ENCODE measurements at regions not wholly inside any gene's neighbourhood (a gene's known extent, or its start where the extent isn't known, plus 50 kb on each side); places are given as distances from the start of the nearest gene placed in this dataset.

DNA sequence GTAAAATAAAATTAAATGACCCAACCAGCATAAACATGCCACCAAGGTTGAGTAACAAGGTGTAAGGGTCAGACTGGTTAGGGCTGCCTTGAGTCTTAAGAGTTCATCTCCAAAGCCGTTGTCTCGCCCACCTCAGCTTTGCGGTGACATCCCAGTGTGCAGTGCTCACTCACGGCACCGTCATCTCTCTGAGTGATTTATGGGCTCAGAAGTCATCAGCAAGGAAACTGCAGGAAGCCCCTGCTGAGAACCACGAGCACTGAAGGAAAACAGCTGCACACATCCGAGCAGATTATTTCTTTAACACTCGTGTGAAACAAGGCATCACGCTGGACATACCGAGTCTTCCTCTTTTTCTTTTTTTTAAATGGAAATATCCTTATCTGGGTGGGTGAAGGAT lies 411.1 kb downstream of the TRIML1 start:
- intact Hi-C loops (cut with micrococcal nuclease; ENCODE audit: unreplicated experiment): no loop called here
- no peak for DNase-seq (ENCODE audit: low read depth, low spot score)
- ChIA-PET POLR2A (no interaction called here), CTCF (no interaction called here)
- ATAC-seq: no peak
- Histone ChIP-seq H3K27me3 (ENCODE audit: control insufficient read depth, insufficient read depth, low read length) (no peaks in the 10 kb centered on the region), H3K9me3 (ENCODE audit: control insufficient read depth, insufficient read depth, low read depth, low read length) (no peaks in the 10 kb centered on the region), H3K4me1 (ENCODE audit: control insufficient read depth, insufficient read depth, low read length) (no peaks in the 10 kb centered on the region), H3K36me3 (ENCODE audit: control insufficient read depth, insufficient read depth, low read length) (no peaks in the 10 kb centered on the region), H3K4me3 (ENCODE audit: low read depth in 2 of 2, low read length in 2 of 2) (no peak overlapping the region), H3K27ac (ENCODE audit: low read length) (no peak overlapping the region)
- in situ Hi-C loops (cut with HindIII; ENCODE audit: low pct_unique_long_range_greater_than_20kb, low sequenced_read_pairs): no loop called here
- no TSS peak for BruUV-seq (replicated peaks)
- no peak for TF ChIP-seq SIN3A (IDR thresholded peaks at IDR 0.05; ENCODE audit: borderline replicate concordance, insufficient read depth, low read depth, low read length)
- TF ChIP-seq POLR2AphosphoS5 (IDR thresholded peaks at IDR 0.05; ENCODE audit: low read depth, low read length): no peak
- no peak for TF ChIP-seq TCF7L2 (IDR thresholded peaks at IDR 0.05; ENCODE audit: low read depth, low read length)
- TF ChIP-seq, protein P1, sequence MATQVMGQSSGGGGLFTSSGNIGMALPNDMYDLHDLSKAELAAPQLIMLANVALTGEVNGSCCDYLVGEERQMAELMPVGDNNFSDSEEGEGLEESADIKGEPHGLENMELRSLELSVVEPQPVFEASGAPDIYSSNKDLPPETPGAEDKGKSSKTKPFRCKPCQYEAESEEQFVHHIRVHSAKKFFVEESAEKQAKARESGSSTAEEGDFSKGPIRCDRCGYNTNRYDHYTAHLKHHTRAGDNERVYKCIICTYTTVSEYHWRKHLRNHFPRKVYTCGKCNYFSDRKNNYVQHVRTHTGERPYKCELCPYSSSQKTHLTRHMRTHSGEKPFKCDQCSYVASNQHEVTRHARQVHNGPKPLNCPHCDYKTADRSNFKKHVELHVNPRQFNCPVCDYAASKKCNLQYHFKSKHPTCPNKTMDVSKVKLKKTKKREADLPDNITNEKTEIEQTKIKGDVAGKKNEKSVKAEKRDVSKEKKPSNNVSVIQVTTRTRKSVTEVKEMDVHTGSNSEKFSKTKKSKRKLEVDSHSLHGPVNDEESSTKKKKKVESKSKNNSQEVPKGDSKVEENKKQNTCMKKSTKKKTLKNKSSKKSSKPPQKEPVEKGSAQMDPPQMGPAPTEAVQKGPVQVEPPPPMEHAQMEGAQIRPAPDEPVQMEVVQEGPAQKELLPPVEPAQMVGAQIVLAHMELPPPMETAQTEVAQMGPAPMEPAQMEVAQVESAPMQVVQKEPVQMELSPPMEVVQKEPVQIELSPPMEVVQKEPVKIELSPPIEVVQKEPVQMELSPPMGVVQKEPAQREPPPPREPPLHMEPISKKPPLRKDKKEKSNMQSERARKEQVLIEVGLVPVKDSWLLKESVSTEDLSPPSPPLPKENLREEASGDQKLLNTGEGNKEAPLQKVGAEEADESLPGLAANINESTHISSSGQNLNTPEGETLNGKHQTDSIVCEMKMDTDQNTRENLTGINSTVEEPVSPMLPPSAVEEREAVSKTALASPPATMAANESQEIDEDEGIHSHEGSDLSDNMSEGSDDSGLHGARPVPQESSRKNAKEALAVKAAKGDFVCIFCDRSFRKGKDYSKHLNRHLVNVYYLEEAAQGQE (IDR thresholded peaks at IDR 0.05; ENCODE audit: insufficient read depth in 1 of 2, low read depth in 2 of 2, low read length in 1 of 2): no peak
- TF ChIP-seq, protein P2, sequence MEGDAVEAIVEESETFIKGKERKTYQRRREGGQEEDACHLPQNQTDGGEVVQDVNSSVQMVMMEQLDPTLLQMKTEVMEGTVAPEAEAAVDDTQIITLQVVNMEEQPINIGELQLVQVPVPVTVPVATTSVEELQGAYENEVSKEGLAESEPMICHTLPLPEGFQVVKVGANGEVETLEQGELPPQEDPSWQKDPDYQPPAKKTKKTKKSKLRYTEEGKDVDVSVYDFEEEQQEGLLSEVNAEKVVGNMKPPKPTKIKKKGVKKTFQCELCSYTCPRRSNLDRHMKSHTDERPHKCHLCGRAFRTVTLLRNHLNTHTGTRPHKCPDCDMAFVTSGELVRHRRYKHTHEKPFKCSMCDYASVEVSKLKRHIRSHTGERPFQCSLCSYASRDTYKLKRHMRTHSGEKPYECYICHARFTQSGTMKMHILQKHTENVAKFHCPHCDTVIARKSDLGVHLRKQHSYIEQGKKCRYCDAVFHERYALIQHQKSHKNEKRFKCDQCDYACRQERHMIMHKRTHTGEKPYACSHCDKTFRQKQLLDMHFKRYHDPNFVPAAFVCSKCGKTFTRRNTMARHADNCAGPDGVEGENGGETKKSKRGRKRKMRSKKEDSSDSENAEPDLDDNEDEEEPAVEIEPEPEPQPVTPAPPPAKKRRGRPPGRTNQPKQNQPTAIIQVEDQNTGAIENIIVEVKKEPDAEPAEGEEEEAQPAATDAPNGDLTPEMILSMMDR (IDR thresholded peaks at IDR 0.05): no peak

DNA sequence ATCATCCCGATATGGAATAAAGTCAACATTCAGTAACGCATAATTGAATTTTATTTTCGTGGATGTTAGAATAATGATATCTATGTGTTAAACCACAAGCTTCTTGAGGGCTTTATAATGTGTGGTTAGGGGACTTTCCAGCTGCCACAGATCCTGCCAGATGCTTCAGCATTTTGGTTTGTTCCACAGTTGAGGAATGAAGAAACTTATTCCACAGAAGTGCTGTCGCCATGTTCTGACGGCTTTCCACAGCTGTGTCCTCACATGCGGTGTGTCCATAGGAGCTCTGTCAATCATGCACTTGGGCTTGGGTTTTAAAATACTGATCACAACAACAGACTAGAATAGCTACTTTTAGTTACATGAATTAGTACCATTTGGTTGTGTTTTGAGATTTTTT lies 411.9 kb downstream of the TRIML1 start:
- Histone ChIP-seq H3K27ac (ENCODE audit: low read length) (no peak overlapping the region), H3K9me3 (ENCODE audit: control insufficient read depth, insufficient read depth, low read depth, low read length) (no peaks in the 10 kb centered on the region), H3K27me3 (ENCODE audit: control insufficient read depth, insufficient read depth, low read length) (no peaks in the 10 kb centered on the region), H3K36me3 (ENCODE audit: control insufficient read depth, insufficient read depth, low read length) (no peaks in the 10 kb centered on the region), H3K4me1 (ENCODE audit: control insufficient read depth, insufficient read depth, low read length) (no peaks in the 10 kb centered on the region), H3K4me3 (ENCODE audit: low read depth in 2 of 2, low read length in 2 of 2) (no peak overlapping the region)
- no TSS peak for BruUV-seq (replicated peaks)
- CTCF ChIA-PET: no interaction called here
- intact Hi-C loops (cut with micrococcal nuclease; ENCODE audit: unreplicated experiment): no loop called here
- in situ Hi-C loops (cut with HindIII; ENCODE audit: low pct_unique_long_range_greater_than_20kb, low sequenced_read_pairs): no loop called here
- POLR2A ChIA-PET: no interaction called here
- no peak for ATAC-seq
- DNase-seq (ENCODE audit: low read depth, low spot score): no peak
- no peak for TF ChIP-seq TCF7L2 (IDR thresholded peaks at IDR 0.05; ENCODE audit: low read depth, low read length)
- TF ChIP-seq, protein P1 (IDR thresholded peaks at IDR 0.05; ENCODE audit: insufficient read depth in 1 of 2, low read depth in 2 of 2, low read length in 1 of 2): no peak
- TF ChIP-seq, protein P2 (IDR thresholded peaks at IDR 0.05): no peak
- no peak for TF ChIP-seq POLR2AphosphoS5 (IDR thresholded peaks at IDR 0.05; ENCODE audit: low read depth, low read length)
- no peak for TF ChIP-seq SIN3A (IDR thresholded peaks at IDR 0.05; ENCODE audit: borderline replicate concordance, insufficient read depth, low read depth, low read length)
